AG04449 (cell line): ENCODE measurements at regions not wholly inside any gene's neighbourhood (a gene's known extent, or its start where the extent isn't known, plus 50 kb on each side); places are given as distances from the start of the nearest gene placed in this dataset.

Source experiments
- CTCF ChIA-PET: fragments of 350-600 bp; formaldehyde crosslinking; extraction: SDS; loops from one replicate; lab custom pipeline; 2021; ENCODE audit warnings: antibody characterized with exemption; lab: Yijun Ruan, JAX
- POLR2A ChIA-PET: fragments of 400-600, 350-600 bp; formaldehyde crosslinking; extraction: SDS; loops from one replicate; lab custom pipeline; 2020; ENCODE audit warnings: antibody characterized with exemption, inconsistent platforms; lab: Yijun Ruan, JAX
- DNase-seq: peaks from one replicate; pipeline ENCODE4 v3.0.0-alpha.2; 2010; ENCODE audit warnings: low read depth, low spot score
- H3K4me3 ChIP-seq: 2 replicates; pipeline ENCODE4 v1.5.1; 2011; ENCODE audit warnings: low read depth, mild to moderate bottlenecking, control low read depth, low read length
- CTCF ChIP-seq: IDR thresholded peaks from one replicate; pipeline ENCODE4 v1.5.1; 2011; ENCODE audit warnings: mild to moderate bottlenecking, moderate library complexity, low read length, control low read depth, inconsistent platforms; ENCODE audit not compliant: insufficient read depth; ENCODE audit errors: missing control alignments

- TF ChIP-seq CTCF: no peak
- ChIA-PET POLR2A (no interaction called here), CTCF (no interaction called here)
- DNase-seq: no peak
- no peak overlapping the region for H3K4me3 ChIP-seq
Measured at GRCh38 chr5:97750576-97750975, 567.5 kb upstream of the RIOK2 start.

GRCh38 chr5:97751540-97751939 is 568.5 kb upstream of the RIOK2 start:
- TF ChIP-seq CTCF: no peak
- ChIA-PET CTCF (no interaction called here), POLR2A (no interaction called here)
- no peak for DNase-seq
- no peak overlapping the region for H3K4me3 ChIP-seq

- DNase-seq: no peak
- ChIA-PET CTCF (no interaction called here), POLR2A (no interaction called here)
- no peak overlapping the region for H3K4me3 ChIP-seq
- no peak for TF ChIP-seq CTCF
Measured at GRCh38 chr5:97752871-97753270, 569.8 kb upstream of the RIOK2 start.

- CTCF ChIA-PET: no interaction called here
- TF ChIP-seq CTCF: no peak
- POLR2A ChIA-PET: no interaction called here
Measured at GRCh38 chr5:97762483-97762882, 579.4 kb upstream of the RIOK2 start.

GRCh38 chr5:97764700-97765099 is 581.7 kb upstream of the RIOK2 start:
- POLR2A ChIA-PET: no interaction called here
- CTCF ChIA-PET: no interaction called here
- no peak overlapping the region for H3K4me3 ChIP-seq
- TF ChIP-seq CTCF: no peak
- peak; percentile 66 for DNase-seq

More at GRCh38 chr5:97762483-97762882, 579.4 kb upstream of the RIOK2 start:
- no peak overlapping the region for H3K4me3 ChIP-seq
- DNase-seq: no peak

- TF ChIP-seq CTCF: no peak
- peak; percentile 33 for DNase-seq
- H3K4me3 ChIP-seq: no peak overlapping the region
- ChIA-PET POLR2A (no interaction called here), CTCF (no interaction called here)
Measured at GRCh38 chr5:97778451-97778850, 595.4 kb upstream of the RIOK2 start.
